DMS 273 treated with DMSO at 0.1 percent for 48 hours (cell line): ENCODE measurements at regions not wholly inside any gene's neighbourhood (a gene's known extent, or its start where the extent isn't known, plus 50 kb on each side); places are given as distances from the start of the nearest gene placed in this dataset.
"Not testable (repeated sequence)": the region's sequence is repeated elsewhere in the genome, so short reads cannot be mapped to it uniquely, and the experiment has no call there.

Experiments
- DNase-seq: peaks from one replicate; lab custom pipeline; 2025; lab: John Stamatoyannopoulos, UW

GRCh38 chr13:31385540-31385939, 185.8 kb downstream of the B3GLCT start:
- DNase-seq, result no peak

GRCh38 chr13:31394506-31394905, 194.7 kb downstream of the B3GLCT start:
- DNase-seq, result no peak

DNA sequence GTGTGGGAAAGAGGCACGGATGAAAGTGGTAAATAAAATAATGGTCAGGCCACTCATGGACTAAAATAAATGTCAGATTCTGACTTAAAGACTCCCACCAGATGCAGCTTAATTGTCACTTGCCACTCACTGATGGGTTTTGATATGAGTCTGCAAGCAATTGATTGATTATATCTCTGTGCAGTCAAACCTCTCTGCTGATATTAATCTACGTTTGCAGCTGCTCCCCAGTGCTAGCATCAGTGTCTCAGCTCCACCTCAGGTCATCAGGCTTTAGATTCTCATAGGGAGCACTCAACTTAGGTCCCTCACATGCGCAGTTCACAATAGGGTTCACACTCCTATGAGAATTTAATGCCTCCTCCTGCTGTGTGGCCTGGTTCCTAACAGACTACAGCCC, 195.3 kb downstream of the B3GLCT start:
- DNase-seq, result no peak

DNA sequence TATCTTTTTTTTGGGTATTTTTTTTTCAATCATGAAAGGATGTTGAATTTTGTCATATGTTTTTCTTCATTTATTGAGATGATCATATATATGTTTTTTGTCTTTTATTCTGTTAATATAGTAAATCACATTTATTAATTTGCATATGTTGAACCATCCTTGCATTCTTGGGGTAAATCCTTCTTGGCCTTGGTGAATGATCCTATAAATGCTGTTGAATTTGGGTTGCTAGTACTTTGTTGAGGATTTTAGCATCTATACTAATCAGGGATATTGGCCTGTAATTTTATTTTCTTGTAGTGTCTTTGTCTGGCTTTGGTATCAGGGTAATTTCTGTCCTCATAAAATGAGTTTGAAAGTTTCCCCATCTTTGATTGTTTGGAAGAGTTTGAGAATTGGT, 199.9 kb downstream of the B3GLCT start:
- DNase-seq, result no peak

- DNase-seq, result not testable (repeated sequence)
These were observed 203.9 kb downstream of the B3GLCT start for GRCh38 chr13:31403711-31404110.

- no peak for DNase-seq
These were observed 209.2 kb downstream of the B3GLCT start for GRCh38 chr13:31408927-31409326.

- no peak for DNase-seq
These were observed 210.0 kb downstream of the B3GLCT start for GRCh38 chr13:31409678-31410356.

GRCh38 chr13:31413516-31413915, 213.7 kb downstream of the B3GLCT start:
- DNase-seq, result no peak

DNA sequence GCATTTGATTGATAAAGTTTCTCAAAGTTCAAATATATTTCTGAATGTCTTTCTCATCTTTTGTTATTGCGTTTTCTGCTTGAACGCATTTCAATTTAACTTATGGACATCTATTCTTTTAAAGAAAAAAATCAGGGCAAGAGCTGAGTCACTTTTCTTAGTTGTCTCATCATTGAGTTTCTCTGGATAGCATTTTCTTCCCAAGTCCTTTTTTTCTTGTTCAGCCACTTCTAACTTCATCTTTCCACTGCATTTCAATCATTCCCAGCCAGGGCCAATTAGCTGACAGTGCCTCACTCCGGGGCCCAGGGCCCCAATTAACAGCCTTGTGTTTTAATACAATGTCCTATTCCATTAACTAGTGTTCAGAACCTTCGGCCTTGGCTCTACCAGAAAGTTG, 216.3 kb downstream of the B3GLCT start:
- no peak for DNase-seq

GRCh38 chr13:31418186-31418585, 218.4 kb downstream of the B3GLCT start:
- no peak for DNase-seq

- DNase-seq, result no peak
These were observed 222.0 kb downstream of the B3GLCT start for GRCh38 chr13:31421756-31422155.

- no peak for DNase-seq
These were observed 224.5 kb downstream of the B3GLCT start for GRCh38 chr13:31424130-31424729.

DNA sequence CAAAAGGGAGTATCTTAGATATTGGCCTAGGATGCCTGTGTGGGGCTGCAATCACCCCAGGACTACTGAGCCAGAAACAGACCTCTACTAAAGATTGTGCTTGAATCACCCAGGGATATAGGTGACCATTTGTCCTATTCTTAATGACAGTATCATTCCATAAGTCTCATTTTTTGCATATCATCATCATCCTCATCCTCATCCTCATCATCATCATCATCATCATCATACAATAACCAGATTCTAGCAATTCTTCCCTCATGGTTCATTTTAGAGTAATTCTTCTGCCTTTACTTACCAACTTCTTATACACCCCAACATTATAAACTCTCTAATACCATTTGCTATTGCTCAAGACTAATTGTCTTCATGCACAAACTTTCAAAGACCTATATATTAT, 226.6 kb downstream of the B3GLCT start:
- no peak for DNase-seq

GRCh38 chr13:31427151-31428100, 227.7 kb downstream of the B3GLCT start:
- DNase-seq, result no peak

- DNase-seq, result no peak
These were observed 232.0 kb downstream of the B3GLCT start for GRCh38 chr13:31431722-31432137.

DNA sequence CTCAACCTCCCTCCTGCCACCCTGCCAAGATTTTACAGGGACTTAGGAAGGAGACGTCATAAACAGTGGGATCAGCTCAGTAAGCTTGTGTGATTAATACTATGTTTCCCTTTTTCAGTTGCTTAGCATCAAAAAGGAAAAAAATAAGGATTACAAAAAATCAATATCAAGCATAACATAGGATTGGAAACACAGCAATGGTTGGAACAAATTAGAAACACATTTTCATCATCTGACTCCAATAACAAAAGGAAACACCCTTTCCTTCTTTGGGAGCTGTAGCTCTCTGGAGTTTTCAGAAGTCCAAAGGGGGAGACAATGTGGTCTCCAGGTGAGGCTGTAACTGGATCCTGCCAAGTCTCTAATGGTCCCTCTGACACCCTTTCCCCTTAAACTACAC, 233.4 kb downstream of the B3GLCT start:
- DNase-seq, result no peak

DNA sequence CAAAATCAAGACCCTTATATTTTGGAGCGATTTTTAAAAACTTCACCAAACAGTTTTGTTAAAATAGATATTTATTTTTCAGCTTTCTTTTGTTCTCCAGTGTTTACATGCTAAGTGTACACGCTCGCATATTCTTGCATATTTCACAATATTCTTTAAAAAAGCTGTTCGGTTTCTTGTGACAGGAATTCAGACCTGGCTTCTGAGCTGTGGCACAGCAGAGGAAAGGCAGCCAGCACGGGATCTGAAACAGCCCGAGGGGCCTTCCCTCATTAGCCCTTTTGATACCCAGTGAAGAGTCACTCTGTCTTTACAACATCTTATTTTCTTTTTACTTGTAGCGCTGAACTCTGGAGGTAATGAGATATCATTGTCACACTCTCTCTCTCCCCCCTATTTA, 234.0 kb downstream of the B3GLCT start:
- DNase-seq, result no peak

DNA sequence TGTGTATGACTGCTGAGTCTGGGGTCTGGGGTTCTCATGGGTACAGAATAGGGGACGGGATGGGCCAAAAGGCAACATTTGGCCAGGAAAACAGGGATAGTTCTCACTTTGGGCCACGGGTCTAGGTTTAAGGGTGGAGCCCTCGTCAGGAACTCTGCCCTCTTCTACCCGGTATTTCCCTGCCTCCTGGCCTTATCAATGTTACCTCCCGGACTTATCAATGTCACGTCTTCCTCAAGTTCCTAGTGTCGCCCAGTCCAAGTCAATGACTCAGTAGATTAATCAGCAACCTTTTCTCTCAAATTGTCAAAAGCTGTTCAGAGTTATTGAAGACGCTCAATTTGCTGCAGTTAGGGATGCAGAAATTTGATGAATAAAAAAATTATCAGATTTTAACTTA, 234.8 kb downstream of the B3GLCT start:
- no peak for DNase-seq

DNA sequence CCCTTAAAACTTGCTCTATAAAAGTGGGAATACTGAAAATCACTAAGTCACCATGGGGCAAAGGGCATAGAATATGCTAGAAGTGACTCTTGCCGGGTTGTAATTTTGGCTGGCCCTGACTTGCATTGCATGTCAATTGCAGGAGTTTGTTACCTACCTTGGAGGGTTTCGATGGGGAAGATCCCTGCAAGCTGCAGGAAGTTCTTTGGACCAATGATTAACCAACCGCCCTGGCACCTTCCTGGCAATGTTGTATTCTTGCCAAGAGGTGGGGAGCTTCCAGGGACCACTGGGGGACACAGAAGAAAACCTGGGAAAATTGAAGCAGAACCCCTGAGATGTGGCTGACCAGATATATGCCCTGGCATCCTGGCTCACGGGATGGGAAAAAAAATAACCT, 235.8 kb downstream of the B3GLCT start:
- no peak for DNase-seq

DNA sequence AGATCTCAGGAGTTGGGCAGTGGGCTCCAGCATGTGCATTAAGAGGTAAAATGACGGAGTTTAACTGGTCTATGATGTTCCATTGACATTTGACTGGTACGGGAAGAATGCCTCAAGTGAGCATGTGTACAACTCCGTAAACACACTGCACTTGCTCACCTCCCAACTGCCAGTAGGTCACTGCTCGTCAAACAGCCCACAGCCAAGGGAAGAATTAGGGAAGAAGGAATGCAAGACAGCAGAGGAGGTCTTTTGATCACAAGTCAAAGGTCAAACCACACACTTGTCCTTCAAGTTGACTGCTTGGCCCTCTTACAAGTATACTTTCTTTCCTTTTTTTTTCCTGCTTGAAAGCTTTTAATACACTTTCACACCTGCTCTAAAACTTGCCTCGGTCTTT, 236.7 kb downstream of the B3GLCT start:
- no peak for DNase-seq

GRCh38 chr13:31437975-31438374, 238.2 kb downstream of the B3GLCT start:
- no peak for DNase-seq

- DNase-seq, result no peak
These were observed 240.4 kb downstream of the B3GLCT start for GRCh38 chr13:31440132-31440531.
